ENCODE measurements at regions not wholly inside any gene's neighbourhood (a gene's known extent, or its start where the extent isn't known, plus 50 kb on each side); places are given as distances from the start of the nearest gene placed in this dataset.
A peak's percentile ranks its signal among the peaks of the same experiment; 100 is the strongest.

DNA sequence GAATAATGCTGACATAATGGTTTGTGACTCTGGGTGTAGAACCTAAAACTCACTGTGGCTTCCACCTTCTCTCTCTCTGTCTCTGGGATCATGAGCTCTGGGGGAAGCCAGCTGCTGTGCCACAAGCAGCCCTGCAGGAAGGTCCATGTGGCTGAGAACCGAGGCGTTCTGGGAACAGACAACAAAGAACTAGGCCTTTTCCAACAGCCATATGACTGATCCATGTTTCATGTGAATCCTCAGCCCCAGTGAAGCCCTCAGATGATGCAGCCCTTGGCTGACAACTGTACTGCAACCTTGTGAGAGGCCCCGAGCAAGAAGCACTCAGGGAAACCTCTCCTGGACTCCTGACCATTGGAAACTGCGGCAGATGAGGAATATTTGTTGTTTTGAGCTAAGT, 56.6 kb downstream of the HLA-G start:
- no peak overlapping the region for H3K27ac Mint-ChIP-seq
- CTCF ChIA-PET, result interaction anchor here (1.0 kb wide), 1 partner anchor 35 kb away, joined by 3 read pairs; no protein-coding TSS in a partner anchor
- H3K36me3 Mint-ChIP-seq (ENCODE audit: low read depth), result peaks cover 19% of the 10 kb centered on the region

DNA sequence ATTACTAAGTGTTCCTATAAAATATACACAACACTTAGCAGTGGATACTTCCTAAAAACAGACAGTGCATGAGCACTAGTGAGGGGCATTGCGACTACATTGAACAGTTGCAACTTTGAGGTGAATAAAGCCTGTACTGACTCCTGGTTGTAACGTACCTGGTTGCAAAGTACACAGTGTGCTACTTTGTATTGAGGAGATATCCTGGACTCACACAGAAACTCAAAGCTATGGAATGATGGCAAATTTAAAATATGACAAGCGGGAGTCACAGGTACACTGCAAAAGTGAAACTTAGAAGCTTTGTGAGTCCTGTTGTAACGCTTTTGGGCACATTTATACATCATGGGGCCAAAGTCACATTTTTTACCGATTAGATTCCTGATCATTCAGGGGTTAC, 55.6 kb upstream of the HLA-A start:
- peaks cover 26% of the 10 kb centered on the region for H3K4me1 Mint-ChIP-seq
- DNase-seq, result no peak
- POLR2A ChIA-PET, result interaction anchor here (0.8 to 2.7 kb wide), 5 partner anchors 40 to 88 kb away, joined by 3 to 29 read pairs (median 6); partner anchors contain the start of gene HLA-A
- H3K9me3 Mint-ChIP-seq, result no peaks in the 10 kb centered on the region
- H3K36me3 Mint-ChIP-seq (ENCODE audit: low read depth), result peaks cover 19% of the 10 kb centered on the region
- peaks cover 2% of the 10 kb centered on the region for H3K27me3 Mint-ChIP-seq
- CTCF ChIA-PET, result interaction anchor here (0.8 kb wide), 1 partner anchor 55 kb away, joined by 3 read pairs; the partner anchor contains the start of gene HLA-A
- H3K4me3 Mint-ChIP-seq, result peak overlapping the region; percentile 88
- peak overlapping the region; percentile 80 for H3K27ac Mint-ChIP-seq

More for the DNA sequence above, 56.6 kb downstream of the HLA-G start:
- peaks cover 3% of the 10 kb centered on the region for H3K9me3 Mint-ChIP-seq
- no peak for DNase-seq
- no peak overlapping the region for H3K4me3 Mint-ChIP-seq
- H3K27me3 Mint-ChIP-seq, result peaks cover 9% of the 10 kb centered on the region
- H3K4me1 Mint-ChIP-seq, result peaks cover 24% of the 10 kb centered on the region
- POLR2A ChIA-PET, result no interaction called here

DNA sequence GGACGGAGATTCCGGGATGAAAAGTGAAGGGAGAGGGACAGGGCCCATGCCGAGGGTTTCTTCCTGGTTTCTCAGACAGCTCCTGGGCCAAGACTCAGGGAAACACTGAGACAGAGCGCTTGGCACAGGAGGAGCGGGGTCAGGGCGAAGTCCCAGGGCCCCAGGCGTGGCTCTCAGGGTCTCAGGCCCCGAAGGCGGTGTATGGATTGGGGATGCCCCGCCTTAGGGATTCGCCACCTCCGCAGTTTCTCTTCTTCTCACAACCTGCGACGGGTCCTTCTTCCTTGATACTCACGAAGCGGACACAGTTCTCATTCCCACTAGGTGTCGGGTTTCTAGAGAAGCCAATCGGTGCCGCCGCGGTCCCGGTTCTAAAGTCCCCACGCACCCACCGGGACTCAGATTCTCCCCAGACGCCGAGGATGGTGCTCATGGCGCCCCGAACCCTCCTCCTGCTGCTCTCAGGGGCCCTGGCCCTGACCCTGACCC, 55.0 kb upstream of the HLA-A start:
- Mint-ChIP-seq H3K27me3 (peaks cover 2% of the 10 kb centered on the region), H3K36me3 (ENCODE audit: low read depth) (peaks cover 25% of the 10 kb centered on the region), H3K27ac (peak overlapping the region; percentile 80), H3K4me3 (peak overlapping the region; percentile 88), H3K9me3 (no peaks in the 10 kb centered on the region), H3K4me1 (peaks cover 32% of the 10 kb centered on the region)
- DNase-seq, result peak; percentile 49
- CTCF ChIA-PET, result interaction anchor here (0.8 kb wide), 1 partner anchor 54 kb away, joined by 3 read pairs; the partner anchor contains the start of gene HLA-A
- POLR2A ChIA-PET, result interaction anchor here (0.6 to 2.7 kb wide), 6 partner anchors 39 to 216 kb away, joined by 3 to 29 read pairs (median 6); partner anchors contain the start of gene HLA-A

DNA sequence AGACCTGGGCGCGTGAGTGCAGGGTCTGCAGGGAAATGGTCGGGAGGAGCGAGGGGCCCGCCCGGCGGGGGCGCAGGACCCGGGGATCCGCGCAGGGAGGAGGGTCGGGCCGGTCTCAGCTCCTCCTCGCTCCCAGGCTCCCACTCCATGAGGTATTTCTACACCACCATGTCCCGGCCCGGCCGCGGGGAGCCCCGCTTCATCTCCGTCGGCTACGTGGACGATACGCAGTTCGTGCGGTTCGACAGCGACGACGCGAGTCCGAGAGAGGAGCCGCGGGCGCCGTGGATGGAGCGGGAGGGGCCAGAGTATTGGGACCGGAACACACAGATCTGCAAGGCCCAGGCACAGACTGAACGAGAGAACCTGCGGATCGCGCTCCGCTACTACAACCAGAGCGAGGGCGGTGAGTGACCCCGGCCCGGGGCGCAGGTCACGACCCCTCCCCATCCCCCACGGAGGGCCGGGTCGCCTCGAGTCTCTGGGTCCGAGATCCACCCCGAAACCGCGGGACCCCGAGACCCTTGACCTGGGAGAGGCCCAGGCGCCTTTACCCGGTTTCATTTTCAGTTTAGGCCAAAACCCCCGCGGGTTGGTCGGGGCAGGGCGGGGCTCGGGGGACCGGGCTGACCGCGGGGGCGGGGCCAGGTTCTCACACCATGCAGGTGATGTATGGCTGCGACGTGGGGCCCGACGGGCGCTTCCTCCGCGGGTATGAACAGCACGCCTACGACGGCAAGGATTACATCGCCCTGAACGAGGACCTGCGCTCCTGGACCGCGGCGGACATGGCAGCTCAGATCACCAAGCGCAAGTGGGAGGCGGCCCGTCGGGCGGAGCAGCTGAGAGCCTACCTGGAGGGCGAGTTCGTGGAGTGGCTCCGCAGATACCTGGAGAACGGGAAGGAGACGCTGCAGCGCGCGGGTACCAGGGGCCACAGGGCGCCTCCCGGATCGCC, 54.2 kb upstream of the HLA-A start:
- DNase-seq, result peak; percentile 93
- Mint-ChIP-seq H3K4me1 (peaks cover 33% of the 10 kb centered on the region), H3K4me3 (peak overlapping the region; percentile 88), H3K36me3 (ENCODE audit: low read depth) (peaks cover 21% of the 10 kb centered on the region), H3K9me3 (no peaks in the 10 kb centered on the region), H3K27me3 (peaks cover 2% of the 10 kb centered on the region), H3K27ac (peak overlapping the region; percentile 80)
- ChIA-PET POLR2A (interaction anchor here (0.6 to 2.7 kb wide), 5 partner anchors 39 to 216 kb away, joined by 3 to 29 read pairs (median 6); partner anchors contain the start of gene HLA-A), CTCF (no interaction called here)

Measured in activated CD4-positive, alpha-beta memory T cell treated with anti-CD3 and anti-CD28 coated beads, Interleukin-2, amount 10 ng/mL, durations not matched to agents 7 days and 5 days (primary cell).